ENCODE measurements at regions not wholly inside any gene's neighbourhood (a gene's known extent, or its start where the extent isn't known, plus 50 kb on each side); places are given as distances from the start of the nearest gene placed in this dataset.
"Not testable (repeated sequence)": the region's sequence is repeated elsewhere in the genome, so short reads cannot be mapped to it uniquely, and the experiment has no call there.

GRCh38 chr4:188374871-188375270, 235.6 kb downstream of the TRIML1 start:
- no peak for DNase-seq (ENCODE audit: low spot score)

- DNase-seq (ENCODE audit: low spot score), result no peak
Measured at GRCh38 chr4:188377816-188378215, 238.6 kb downstream of the TRIML1 start.

- no peak for DNase-seq (ENCODE audit: low spot score)
Measured at GRCh38 chr4:188383180-188383579, 243.9 kb downstream of the TRIML1 start.

GRCh38 chr4:188387179-188387791, 248.0 kb downstream of the TRIML1 start:
- DNase-seq (ENCODE audit: low spot score), result peak; percentile 55

GRCh38 chr4:188391349-188391748, 252.1 kb downstream of the TRIML1 start:
- not testable (repeated sequence) for DNase-seq (ENCODE audit: low spot score)

GRCh38 chr4:188396037-188396436, 256.8 kb downstream of the TRIML1 start:
- DNase-seq (ENCODE audit: low spot score), result no peak

- DNase-seq (ENCODE audit: low spot score), result no peak
Measured at GRCh38 chr4:188399834-188400233, 260.6 kb downstream of the TRIML1 start.

GRCh38 chr4:188400451-188400850, 261.2 kb downstream of the TRIML1 start:
- DNase-seq (ENCODE audit: low spot score), result no peak

GRCh38 chr4:188403272-188403671, 264.0 kb downstream of the TRIML1 start:
- DNase-seq (ENCODE audit: low spot score), result no peak

- not testable (repeated sequence) for DNase-seq (ENCODE audit: low spot score)
Measured at GRCh38 chr4:188405071-188405835, 266.0 kb downstream of the TRIML1 start.

GRCh38 chr4:188408244-188409030, 269.2 kb downstream of the TRIML1 start:
- DNase-seq (ENCODE audit: low spot score), result no peak

GRCh38 chr4:188409851-188410250, 270.6 kb downstream of the TRIML1 start:
- DNase-seq (ENCODE audit: low spot score), result no peak

- DNase-seq (ENCODE audit: low spot score), result no peak
Measured at GRCh38 chr4:188411805-188412204, 272.6 kb downstream of the TRIML1 start.

- DNase-seq (ENCODE audit: low spot score), result no peak
Measured at GRCh38 chr4:188412499-188412898, 273.3 kb downstream of the TRIML1 start.

GRCh38 chr4:188414441-188414840, 275.2 kb downstream of the TRIML1 start:
- no peak for DNase-seq (ENCODE audit: low spot score)

GRCh38 chr4:188417181-188417580, 277.9 kb downstream of the TRIML1 start:
- peak; percentile 19 for DNase-seq (ENCODE audit: low spot score)

GRCh38 chr4:188423039-188423438, 283.8 kb downstream of the TRIML1 start:
- DNase-seq (ENCODE audit: low spot score), result peak; percentile 9

GRCh38 chr4:188428935-188429334, 289.7 kb downstream of the TRIML1 start:
- peak; percentile 55 for DNase-seq (ENCODE audit: low spot score)

GRCh38 chr4:188429965-188430364, 290.7 kb downstream of the TRIML1 start:
- no peak for DNase-seq (ENCODE audit: low spot score)

- DNase-seq (ENCODE audit: low spot score), result no peak
Measured at GRCh38 chr4:188430384-188430783, 291.1 kb downstream of the TRIML1 start.

GRCh38 chr4:188432328-188432727, 293.1 kb downstream of the TRIML1 start:
- DNase-seq (ENCODE audit: low spot score), result no peak

- DNase-seq (ENCODE audit: low spot score), result no peak
Measured at GRCh38 chr4:188433741-188434315, 294.6 kb downstream of the TRIML1 start.

Data from A172 (cell line).